ENCODE measurements at regions not wholly inside any gene's neighbourhood (a gene's known extent, or its start where the extent isn't known, plus 50 kb on each side); places are given as distances from the start of the nearest gene placed in this dataset.
A peak's percentile ranks its signal among the peaks of the same experiment; 100 is the strongest.

DNA sequence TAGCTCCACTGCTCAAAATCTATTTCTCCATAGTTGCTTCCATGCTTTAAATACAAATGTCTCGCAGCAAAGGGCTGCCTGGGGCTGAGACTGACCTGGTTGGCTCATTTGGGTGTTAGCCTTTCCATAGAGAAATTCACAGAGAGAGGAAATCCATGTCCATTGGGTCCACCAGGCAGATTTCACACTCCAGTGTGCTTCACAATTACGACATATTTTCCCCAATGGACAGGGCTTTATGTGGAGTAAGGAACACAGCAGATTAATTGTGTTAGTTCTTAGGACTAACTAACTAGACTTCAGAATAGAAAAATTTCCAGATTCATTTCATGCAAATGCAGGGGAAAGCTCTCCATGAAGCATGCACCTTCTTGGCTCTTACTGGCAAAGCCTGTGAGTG lies 180.7 kb downstream of the FBXO15 start:
- Histone ChIP-seq H3K9me3 (replicated peaks in 1 of 2; ENCODE audit: control insufficient read depth in 1 of 2, insufficient read depth in 1 of 2, low read length in 2 of 2) (peaks cover 0 to 3% of the 10 kb centered on the region in 2 donors), H3K4me1 (ENCODE audit: control insufficient read depth in 1 of 2, insufficient read depth in 2 of 2, low read length in 2 of 2) (no peaks in the 10 kb centered on the region), H3K79me2 (ENCODE audit: insufficient read depth, low read length) (no peaks in the 10 kb centered on the region), H3K27ac (ENCODE audit: low read depth in 1 of 2, low read length in 2 of 2) (no peak overlapping the region), H4K20me1 (ENCODE audit: insufficient read depth, low read length) (no peaks in the 10 kb centered on the region), H3K36me3 (replicated peaks in 1 of 2; ENCODE audit: control insufficient read depth in 1 of 2, insufficient read depth in 2 of 2, low read length in 2 of 2) (no peaks in the 10 kb centered on the region), H3K27me3 (ENCODE audit: control insufficient read depth in 2 of 2, insufficient read depth in 2 of 2, low read length in 2 of 2) (no peaks in the 10 kb centered on the region), H3K4me3 (replicated peaks in 1 of 3; ENCODE audit: low read depth in 2 of 3, low read length in 3 of 3) (no peak overlapping the region), H3K9ac (ENCODE audit: insufficient read depth, low read length, poor library complexity, severe bottlenecking) (no peak overlapping the region), H3K4me2 (replicated peaks; ENCODE audit: extremely low read depth, low read length, poor library complexity, severe bottlenecking) (no peak overlapping the region), H2AFZ (ENCODE audit: insufficient read depth, low read depth, low read length, poor library complexity, severe bottlenecking) (no peak overlapping the region)
- Mint-ChIP-seq H3K4me3 (no peak overlapping the region), H3K4me1 (no peaks in the 10 kb centered on the region), H3K27me3 (ENCODE audit: low read depth in 3 of 3) (peaks cover 1 to 3% (median 2%) of the 10 kb centered on the region in 3 donors), H3K27ac (no peak overlapping the region), H3K36me3 (no peaks in the 10 kb centered on the region), H3K9me3 (peaks cover 0 to 6% (median 3%) of the 10 kb centered on the region in 7 donors)
- WGBS (ENCODE audit: insufficient coverage), result no CpG with 5 or more reads among the region's 2 CpGs
- intact Hi-C loops (cut with micrococcal nuclease), result no loop called here
- TF ChIP-seq, protein P1, sequence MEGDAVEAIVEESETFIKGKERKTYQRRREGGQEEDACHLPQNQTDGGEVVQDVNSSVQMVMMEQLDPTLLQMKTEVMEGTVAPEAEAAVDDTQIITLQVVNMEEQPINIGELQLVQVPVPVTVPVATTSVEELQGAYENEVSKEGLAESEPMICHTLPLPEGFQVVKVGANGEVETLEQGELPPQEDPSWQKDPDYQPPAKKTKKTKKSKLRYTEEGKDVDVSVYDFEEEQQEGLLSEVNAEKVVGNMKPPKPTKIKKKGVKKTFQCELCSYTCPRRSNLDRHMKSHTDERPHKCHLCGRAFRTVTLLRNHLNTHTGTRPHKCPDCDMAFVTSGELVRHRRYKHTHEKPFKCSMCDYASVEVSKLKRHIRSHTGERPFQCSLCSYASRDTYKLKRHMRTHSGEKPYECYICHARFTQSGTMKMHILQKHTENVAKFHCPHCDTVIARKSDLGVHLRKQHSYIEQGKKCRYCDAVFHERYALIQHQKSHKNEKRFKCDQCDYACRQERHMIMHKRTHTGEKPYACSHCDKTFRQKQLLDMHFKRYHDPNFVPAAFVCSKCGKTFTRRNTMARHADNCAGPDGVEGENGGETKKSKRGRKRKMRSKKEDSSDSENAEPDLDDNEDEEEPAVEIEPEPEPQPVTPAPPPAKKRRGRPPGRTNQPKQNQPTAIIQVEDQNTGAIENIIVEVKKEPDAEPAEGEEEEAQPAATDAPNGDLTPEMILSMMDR (IDR thresholded peaks at IDR 0.05), result no peak
- no peak for DNase-seq

DNA sequence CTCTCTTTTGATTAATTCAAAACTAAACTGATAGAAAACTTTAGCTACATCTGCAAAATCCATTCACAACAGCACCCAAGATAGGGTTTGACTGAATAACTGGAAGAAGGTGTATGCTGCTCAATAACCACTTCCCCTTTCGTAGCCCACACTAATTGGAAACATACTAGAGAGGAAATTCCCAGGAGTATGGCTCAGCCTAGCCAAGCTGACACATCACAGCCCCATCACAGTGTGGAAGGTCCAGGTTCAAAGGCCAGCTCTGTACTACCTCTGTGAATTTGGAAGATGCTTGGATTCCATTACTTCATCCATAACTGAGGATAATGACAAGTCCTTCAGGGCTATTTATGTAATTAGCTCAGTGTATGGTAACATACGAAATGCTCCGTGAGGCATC lies 185.4 kb downstream of the FBXO15 start:
- 100% methylated on average over 2 of the region's 3 CpGs for WGBS (ENCODE audit: insufficient coverage)
- no peaks in the 10 kb centered on the region for H3K36me3 ChIP-seq (replicated peaks in 1 of 2; ENCODE audit: control insufficient read depth in 1 of 2, insufficient read depth in 2 of 2, low read length in 2 of 2)
- H3K9me3 ChIP-seq (replicated peaks in 1 of 2; ENCODE audit: control insufficient read depth in 1 of 2, insufficient read depth in 1 of 2, low read length in 2 of 2), result peaks cover 0 to 3% of the 10 kb centered on the region in 2 donors
- H3K4me2 ChIP-seq (replicated peaks; ENCODE audit: extremely low read depth, low read length, poor library complexity, severe bottlenecking), result no peak overlapping the region
- no peak overlapping the region for H3K4me3 ChIP-seq (replicated peaks in 1 of 3; ENCODE audit: low read depth in 2 of 3, low read length in 3 of 3)
- H3K27ac ChIP-seq (ENCODE audit: low read depth in 1 of 2, low read length in 2 of 2), result no peak overlapping the region
- no peak overlapping the region for H3K9ac ChIP-seq (ENCODE audit: insufficient read depth, low read length, poor library complexity, severe bottlenecking)
- no peaks in the 10 kb centered on the region for H3K4me1 ChIP-seq (ENCODE audit: control insufficient read depth in 1 of 2, insufficient read depth in 2 of 2, low read length in 2 of 2)
- H4K20me1 ChIP-seq (ENCODE audit: insufficient read depth, low read length), result no peaks in the 10 kb centered on the region
- peaks cover 4 to 5% (median 5%) of the 10 kb centered on the region in 3 donors for H3K27me3 Mint-ChIP-seq (ENCODE audit: low read depth in 3 of 3)
- TF ChIP-seq, protein P1 (IDR thresholded peaks at IDR 0.05), result no peak
- H3K9me3 Mint-ChIP-seq, result peaks cover 0 to 6% (median 3%) of the 10 kb centered on the region in 7 donors
- H3K36me3 Mint-ChIP-seq, result no peaks in the 10 kb centered on the region
- H3K79me2 ChIP-seq (ENCODE audit: insufficient read depth, low read length), result no peaks in the 10 kb centered on the region
- H3K27ac Mint-ChIP-seq, result no peak overlapping the region
- intact Hi-C loops (cut with micrococcal nuclease), result no loop called here
- no peaks in the 10 kb centered on the region for H3K4me1 Mint-ChIP-seq
- H3K27me3 ChIP-seq (ENCODE audit: control insufficient read depth in 2 of 2, insufficient read depth in 2 of 2, low read length in 2 of 2), result no peaks in the 10 kb centered on the region
- peak in 1 of 3 donors; percentile 28 for DNase-seq
- no peak overlapping the region for H2AFZ ChIP-seq (ENCODE audit: insufficient read depth, low read depth, low read length, poor library complexity, severe bottlenecking)
- H3K4me3 Mint-ChIP-seq, result no peak overlapping the region

Data from CD14-positive monocyte (primary cell).